ENCODE measurements at regions not wholly inside any gene's neighbourhood (a gene's known extent, or its start where the extent isn't known, plus 50 kb on each side); places are given as distances from the start of the nearest gene placed in this dataset.
"Not testable (repeated sequence)": the region's sequence is repeated elsewhere in the genome, so short reads cannot be mapped to it uniquely, and the experiment has no call there.

GRCh38 chr12:47311568-47311967 is 231.8 kb upstream of the AMIGO2 start:
- TF ChIP-seq CTCF (IDR thresholded peaks at IDR 0.05; ENCODE audit: borderline replicate concordance, control extremely low read depth, extremely low read depth, insufficient read depth, missing control alignments): no peak
- in situ Hi-C loops (cut with MboI; ENCODE audit: low sequenced_read_pairs, unreplicated experiment): no loop called here
- no peak for DNase-seq (ENCODE audit: low spot score)

GRCh38 chr12:47311010-47311409 is 231.3 kb upstream of the AMIGO2 start:
- in situ Hi-C loops (cut with MboI; ENCODE audit: low sequenced_read_pairs, unreplicated experiment): no loop called here
- no peak for DNase-seq (ENCODE audit: low spot score)
- no peak for TF ChIP-seq CTCF (IDR thresholded peaks at IDR 0.05; ENCODE audit: borderline replicate concordance, control extremely low read depth, extremely low read depth, insufficient read depth, missing control alignments)

GRCh38 chr12:47308672-47309071 is 228.9 kb upstream of the AMIGO2 start:
- in situ Hi-C loops (cut with MboI; ENCODE audit: low sequenced_read_pairs, unreplicated experiment): no loop called here
- no peak for DNase-seq (ENCODE audit: low spot score)

GRCh38 chr12:47307680-47308399 is 228.1 kb upstream of the AMIGO2 start:
- peak; percentile 53 for TF ChIP-seq CTCF (IDR thresholded peaks at IDR 0.05; ENCODE audit: borderline replicate concordance, control extremely low read depth, extremely low read depth, insufficient read depth, missing control alignments)
- peak; percentile 51 for DNase-seq (ENCODE audit: low spot score)

More at GRCh38 chr12:47308672-47309071, 228.9 kb upstream of the AMIGO2 start:
- no peak for TF ChIP-seq CTCF (IDR thresholded peaks at IDR 0.05; ENCODE audit: borderline replicate concordance, control extremely low read depth, extremely low read depth, insufficient read depth, missing control alignments)

GRCh38 chr12:47306773-47307679 is 227.3 kb upstream of the AMIGO2 start:
- in situ Hi-C loops (cut with MboI; ENCODE audit: low sequenced_read_pairs, unreplicated experiment); DNase-seq (ENCODE audit: low spot score): not testable (repeated sequence)

More at GRCh38 chr12:47307680-47308399, 228.1 kb upstream of the AMIGO2 start:
- in situ Hi-C loops (cut with MboI; ENCODE audit: low sequenced_read_pairs, unreplicated experiment): no loop called here

GRCh38 chr12:47306130-47306529 is 226.4 kb upstream of the AMIGO2 start:
- TF ChIP-seq CTCF (IDR thresholded peaks at IDR 0.05; ENCODE audit: borderline replicate concordance, control extremely low read depth, extremely low read depth, insufficient read depth, missing control alignments): no peak
- in situ Hi-C loops (cut with MboI; ENCODE audit: low sequenced_read_pairs, unreplicated experiment): no loop called here
- no peak for DNase-seq (ENCODE audit: low spot score)

- no peak for DNase-seq (ENCODE audit: low spot score)
- in situ Hi-C loops (cut with MboI; ENCODE audit: low sequenced_read_pairs, unreplicated experiment): no loop called here
- no peak for TF ChIP-seq CTCF (IDR thresholded peaks at IDR 0.05; ENCODE audit: borderline replicate concordance, control extremely low read depth, extremely low read depth, insufficient read depth, missing control alignments)
Measured at GRCh38 chr12:47305464-47305863, 225.7 kb upstream of the AMIGO2 start.
